Tibial nerve (tissue), 3 donors: ENCODE measurements at regions not wholly inside any gene's neighbourhood (a gene's known extent, or its start where the extent isn't known, plus 50 kb on each side); places are given as distances from the start of the nearest gene placed in this dataset.

Experiments
- CTCF ChIP-seq, 5 experiments: fragments of 200-600 bp in 3 of 5; fragments of 450-650 bp in 2 of 5; sonication (generic) in 3 of 5; IDR thresholded peaks; one replicate each; pipeline ENCODE4 v1.5.1; 2016 to 2019; ENCODE audit warnings: antibody characterized with exemption in 5 of 5, mild to moderate bottlenecking in 3 of 5, moderate library complexity in 2 of 5
- POLR2A ChIP-seq, 2 donors: fragments of 450-650 bp; IDR thresholded peaks; one replicate each; pipeline ENCODE4 v1.6.1; 2017; ENCODE audit warnings: antibody characterized with exemption in 2 of 2, mild to moderate bottlenecking in 2 of 2, moderate library complexity in 2 of 2

- no peak for TF ChIP-seq CTCF (IDR thresholded peaks at IDR 0.05)
- no peak for TF ChIP-seq POLR2A (IDR thresholded peaks at IDR 0.05)
These were observed 433.7 kb upstream of the GYPC start for GRCh38 chr2:126222278-126222677.
